ENCODE measurements at regions not wholly inside any gene's neighbourhood (a gene's known extent, or its start where the extent isn't known, plus 50 kb on each side); places are given as distances from the start of the nearest gene placed in this dataset.

- H3K27ac Mint-ChIP-seq, result no peak overlapping the region
- ChIA-PET CTCF (no interaction called here), POLR2A (no interaction called here)
- no peaks in the 10 kb centered on the region for H3K9me3 Mint-ChIP-seq
- no peaks in the 10 kb centered on the region for H3K4me1 Mint-ChIP-seq
- H3K27me3 Mint-ChIP-seq, result peaks cover 14% of the 10 kb centered on the region
- no peak for DNase-seq
- no peak overlapping the region for H3K4me3 Mint-ChIP-seq
- no peaks in the 10 kb centered on the region for H3K36me3 Mint-ChIP-seq (ENCODE audit: low read depth)
Observed at GRCh38 chr16:73610605-73611156, 562.8 kb upstream of the ZFHX3 start.

- Mint-ChIP-seq H3K27ac (no peak overlapping the region), H3K4me3 (no peak overlapping the region), H3K4me1 (no peaks in the 10 kb centered on the region), H3K27me3 (peaks cover 14% of the 10 kb centered on the region), H3K9me3 (peaks cover under 1% of the 10 kb centered on the region), H3K36me3 (ENCODE audit: low read depth) (no peaks in the 10 kb centered on the region)
- ChIA-PET POLR2A (no interaction called here), CTCF (no interaction called here)
- no peak for DNase-seq
Observed at GRCh38 chr16:73610160-73610559, 562.2 kb upstream of the ZFHX3 start.

- Mint-ChIP-seq H3K4me3 (no peak overlapping the region), H3K36me3 (ENCODE audit: low read depth) (no peaks in the 10 kb centered on the region), H3K27ac (no peak overlapping the region), H3K27me3 (peaks cover 10% of the 10 kb centered on the region), H3K9me3 (peaks cover 4% of the 10 kb centered on the region), H3K4me1 (no peaks in the 10 kb centered on the region)
- ChIA-PET CTCF (no interaction called here), POLR2A (no interaction called here)
- no peak for DNase-seq
Observed at GRCh38 chr16:73608911-73609310, 561.0 kb upstream of the ZFHX3 start.

GRCh38 chr16:73605309-73605708, 557.4 kb upstream of the ZFHX3 start:
- H3K27me3 Mint-ChIP-seq, result no peaks in the 10 kb centered on the region
- no peak overlapping the region for H3K27ac Mint-ChIP-seq
- POLR2A ChIA-PET, result no interaction called here
- H3K4me1 Mint-ChIP-seq, result no peaks in the 10 kb centered on the region
- H3K9me3 Mint-ChIP-seq, result peaks cover 4% of the 10 kb centered on the region
- CTCF ChIA-PET, result no interaction called here
- no peaks in the 10 kb centered on the region for H3K36me3 Mint-ChIP-seq (ENCODE audit: low read depth)
- DNase-seq, result no peak
- H3K4me3 Mint-ChIP-seq, result no peak overlapping the region

- no peaks in the 10 kb centered on the region for H3K36me3 Mint-ChIP-seq (ENCODE audit: low read depth)
- no peak overlapping the region for H3K4me3 Mint-ChIP-seq
- CTCF ChIA-PET, result no interaction called here
- H3K4me1 Mint-ChIP-seq, result no peaks in the 10 kb centered on the region
- H3K9me3 Mint-ChIP-seq, result peaks cover 4% of the 10 kb centered on the region
- DNase-seq, result no peak
- H3K27me3 Mint-ChIP-seq, result no peaks in the 10 kb centered on the region
- no peak overlapping the region for H3K27ac Mint-ChIP-seq
- POLR2A ChIA-PET, result no interaction called here
Observed at GRCh38 chr16:73601911-73602310, 554.0 kb upstream of the ZFHX3 start.

GRCh38 chr16:73599870-73600269, 551.9 kb upstream of the ZFHX3 start:
- Mint-ChIP-seq H3K36me3 (ENCODE audit: low read depth) (no peaks in the 10 kb centered on the region), H3K27ac (no peak overlapping the region), H3K27me3 (no peaks in the 10 kb centered on the region), H3K9me3 (peaks cover under 1% of the 10 kb centered on the region), H3K4me3 (no peak overlapping the region), H3K4me1 (no peaks in the 10 kb centered on the region)
- ChIA-PET POLR2A (no interaction called here), CTCF (no interaction called here)
- DNase-seq, result no peak

DNA sequence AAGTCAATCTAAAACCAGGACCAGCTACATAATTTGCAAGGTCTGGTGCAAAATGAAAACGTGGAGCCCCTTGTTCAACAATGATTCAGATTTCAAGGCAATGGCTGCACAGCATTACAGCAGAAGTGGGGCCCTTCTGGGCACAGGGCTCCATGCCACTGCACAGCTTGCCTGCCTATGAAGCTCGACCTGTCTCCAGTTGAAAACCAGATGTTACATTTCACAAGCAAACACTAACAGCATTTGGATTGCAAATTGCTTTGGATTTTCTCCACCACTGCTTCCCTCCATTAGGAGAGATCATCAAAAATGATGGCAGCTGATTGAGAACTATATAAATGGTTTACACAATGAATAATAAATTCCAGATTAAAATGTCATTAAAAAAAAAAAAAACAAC, 551.4 kb upstream of the ZFHX3 start:
- Mint-ChIP-seq H3K27ac (no peak overlapping the region), H3K9me3 (no peaks in the 10 kb centered on the region), H3K4me3 (no peak overlapping the region), H3K27me3 (no peaks in the 10 kb centered on the region), H3K36me3 (ENCODE audit: low read depth) (no peaks in the 10 kb centered on the region), H3K4me1 (no peaks in the 10 kb centered on the region)
- no peak for DNase-seq
- ChIA-PET CTCF (no interaction called here), POLR2A (no interaction called here)

- H3K27me3 Mint-ChIP-seq, result no peaks in the 10 kb centered on the region
- no peaks in the 10 kb centered on the region for H3K36me3 Mint-ChIP-seq (ENCODE audit: low read depth)
- H3K4me1 Mint-ChIP-seq, result no peaks in the 10 kb centered on the region
- ChIA-PET POLR2A (no interaction called here), CTCF (no interaction called here)
- no peak overlapping the region for H3K4me3 Mint-ChIP-seq
- peaks cover 3% of the 10 kb centered on the region for H3K9me3 Mint-ChIP-seq
- no peak for DNase-seq
- no peak overlapping the region for H3K27ac Mint-ChIP-seq
Observed at GRCh38 chr16:73584157-73584556, 536.2 kb upstream of the ZFHX3 start.

GRCh38 chr16:73572135-73572828, 524.4 kb upstream of the ZFHX3 start:
- H3K27ac Mint-ChIP-seq, result no peak overlapping the region
- H3K9me3 Mint-ChIP-seq, result no peaks in the 10 kb centered on the region
- no peaks in the 10 kb centered on the region for H3K36me3 Mint-ChIP-seq (ENCODE audit: low read depth)
- ChIA-PET CTCF (no interaction called here), POLR2A (no interaction called here)
- no peak for DNase-seq
- no peaks in the 10 kb centered on the region for H3K4me1 Mint-ChIP-seq
- H3K4me3 Mint-ChIP-seq, result no peak overlapping the region
- no peaks in the 10 kb centered on the region for H3K27me3 Mint-ChIP-seq

DNA sequence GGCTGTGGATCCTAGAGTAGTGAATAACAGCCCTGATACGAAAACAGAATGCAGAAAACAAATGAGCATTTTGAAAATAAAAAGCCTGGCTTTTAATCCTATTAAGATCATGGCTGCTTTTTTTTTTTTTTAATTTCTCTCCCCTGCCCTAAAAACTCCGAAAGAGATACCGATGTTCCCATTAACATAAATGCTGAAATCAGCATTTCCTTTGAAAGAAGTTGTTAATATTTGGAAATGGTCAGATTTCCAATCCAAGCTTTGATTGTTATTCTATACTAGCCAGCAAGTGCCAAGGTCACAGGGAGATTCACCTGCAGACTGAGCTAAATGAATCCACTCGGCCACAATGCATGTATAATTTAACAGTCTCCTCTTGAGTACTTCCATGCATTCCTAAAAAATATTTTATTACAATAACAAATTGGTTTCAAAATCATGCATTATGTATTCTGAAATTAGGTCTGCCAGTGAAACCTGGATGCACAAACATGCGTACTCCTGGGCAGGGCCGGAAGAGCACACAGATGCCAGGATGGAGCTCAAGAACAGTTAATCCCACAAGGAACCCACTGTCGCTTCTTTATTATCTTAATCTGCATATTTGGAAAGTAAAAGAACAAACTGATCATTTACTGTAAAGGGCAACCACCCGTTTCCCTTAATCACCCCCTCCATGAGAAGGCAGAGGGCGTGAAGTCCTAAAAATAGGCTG, 521.5 kb upstream of the ZFHX3 start:
- Mint-ChIP-seq H3K4me3 (no peak overlapping the region), H3K27me3 (no peaks in the 10 kb centered on the region), H3K27ac (no peak overlapping the region), H3K36me3 (ENCODE audit: low read depth) (no peaks in the 10 kb centered on the region), H3K4me1 (no peaks in the 10 kb centered on the region), H3K9me3 (no peaks in the 10 kb centered on the region)
- POLR2A ChIA-PET, result no interaction called here
- CTCF ChIA-PET, result no interaction called here
- no peak for DNase-seq

- no peak overlapping the region for H3K4me3 Mint-ChIP-seq
- no peak overlapping the region for H3K27ac Mint-ChIP-seq
- H3K27me3 Mint-ChIP-seq, result no peaks in the 10 kb centered on the region
- H3K4me1 Mint-ChIP-seq, result no peaks in the 10 kb centered on the region
- no peak for DNase-seq
- H3K9me3 Mint-ChIP-seq, result peaks cover 2% of the 10 kb centered on the region
- CTCF ChIA-PET, result no interaction called here
- POLR2A ChIA-PET, result no interaction called here
- no peaks in the 10 kb centered on the region for H3K36me3 Mint-ChIP-seq (ENCODE audit: low read depth)
Observed at GRCh38 chr16:73568769-73569168, 520.8 kb upstream of the ZFHX3 start.

- CTCF ChIA-PET, result no interaction called here
- POLR2A ChIA-PET, result no interaction called here
Observed at GRCh38 chr16:73565925-73566324, 518.0 kb upstream of the ZFHX3 start.

DNA sequence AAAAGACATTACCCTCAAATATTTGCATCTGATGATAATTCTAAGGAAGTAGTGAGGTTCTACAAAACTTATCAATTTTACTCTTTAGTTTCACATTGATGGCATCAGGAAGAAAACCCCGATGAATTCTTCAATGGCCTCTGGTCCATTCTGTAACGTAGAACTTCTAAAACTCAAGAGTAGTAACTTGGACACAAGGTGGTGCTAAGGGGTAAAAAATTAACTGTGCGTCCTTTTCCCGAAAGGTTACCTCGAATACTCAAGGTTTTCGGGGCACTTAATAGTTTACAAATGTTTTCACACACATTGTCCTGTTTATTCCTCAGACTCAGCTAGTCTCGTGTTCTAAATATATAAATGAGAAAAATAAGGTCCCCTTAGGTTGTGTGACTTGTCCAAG, 517.3 kb upstream of the ZFHX3 start:
- H3K27me3 Mint-ChIP-seq, result no peaks in the 10 kb centered on the region
- peaks cover 2% of the 10 kb centered on the region for H3K9me3 Mint-ChIP-seq
- DNase-seq, result no peak
- ChIA-PET POLR2A (no interaction called here), CTCF (no interaction called here)
- no peak overlapping the region for H3K27ac Mint-ChIP-seq
- H3K36me3 Mint-ChIP-seq (ENCODE audit: low read depth), result no peaks in the 10 kb centered on the region
- no peak overlapping the region for H3K4me3 Mint-ChIP-seq
- no peaks in the 10 kb centered on the region for H3K4me1 Mint-ChIP-seq

More at GRCh38 chr16:73565925-73566324, 518.0 kb upstream of the ZFHX3 start:
- Mint-ChIP-seq H3K9me3 (peaks cover 2% of the 10 kb centered on the region), H3K27ac (no peak overlapping the region), H3K27me3 (no peaks in the 10 kb centered on the region), H3K36me3 (ENCODE audit: low read depth) (no peaks in the 10 kb centered on the region), H3K4me3 (no peak overlapping the region), H3K4me1 (no peaks in the 10 kb centered on the region)
- DNase-seq, result no peak

DNA sequence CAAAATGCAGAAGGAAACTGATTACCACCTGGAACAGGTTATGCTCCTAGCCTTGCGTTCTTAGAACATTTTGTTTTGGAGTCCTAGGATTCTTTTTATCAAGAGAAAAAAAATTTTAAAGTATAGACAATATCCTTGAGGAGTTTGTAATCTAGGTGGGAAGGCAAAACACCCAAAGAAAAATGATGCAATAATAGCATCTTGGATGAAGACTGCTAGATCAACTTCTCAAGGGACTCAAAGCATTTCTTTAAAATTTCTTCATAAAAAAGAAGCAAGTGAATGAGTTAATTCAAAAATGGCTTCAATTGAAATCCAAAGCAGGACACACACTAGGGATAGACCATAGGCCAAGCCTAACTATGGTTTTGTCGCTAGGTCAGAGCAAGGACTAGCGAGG, 515.8 kb upstream of the ZFHX3 start:
- DNase-seq, result no peak
- Mint-ChIP-seq H3K9me3 (peaks cover 2% of the 10 kb centered on the region), H3K27ac (no peak overlapping the region), H3K4me3 (no peak overlapping the region), H3K36me3 (ENCODE audit: low read depth) (no peaks in the 10 kb centered on the region), H3K27me3 (no peaks in the 10 kb centered on the region), H3K4me1 (no peaks in the 10 kb centered on the region)
- POLR2A ChIA-PET, result no interaction called here
- CTCF ChIA-PET, result no interaction called here
